ENCODE measurements at regions not wholly inside any gene's neighbourhood (a gene's known extent, or its start where the extent isn't known, plus 50 kb on each side); places are given as distances from the start of the nearest gene placed in this dataset.
A peak's percentile ranks its signal among the peaks of the same experiment; 100 is the strongest.

DNA sequence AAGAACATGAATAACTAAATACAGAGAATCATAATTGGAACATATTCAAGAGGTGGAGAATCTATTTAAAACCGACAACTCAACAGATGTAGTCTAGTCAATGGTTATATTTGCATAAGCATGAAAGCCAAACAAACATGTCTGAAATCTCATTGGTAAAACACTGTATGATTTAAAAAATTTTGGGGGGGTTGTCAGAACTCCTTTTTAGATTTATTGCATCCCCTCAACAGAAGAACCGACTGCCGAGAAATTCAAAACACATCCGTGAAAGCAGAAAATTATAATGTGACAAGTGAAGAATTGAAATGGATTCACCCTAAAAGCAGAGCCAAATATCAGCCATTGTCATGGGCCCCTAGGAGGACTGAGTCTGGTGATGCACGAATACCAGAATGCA, 633.4 kb upstream of the KCNMB2 start:
- TF ChIP-seq, protein P1, sequence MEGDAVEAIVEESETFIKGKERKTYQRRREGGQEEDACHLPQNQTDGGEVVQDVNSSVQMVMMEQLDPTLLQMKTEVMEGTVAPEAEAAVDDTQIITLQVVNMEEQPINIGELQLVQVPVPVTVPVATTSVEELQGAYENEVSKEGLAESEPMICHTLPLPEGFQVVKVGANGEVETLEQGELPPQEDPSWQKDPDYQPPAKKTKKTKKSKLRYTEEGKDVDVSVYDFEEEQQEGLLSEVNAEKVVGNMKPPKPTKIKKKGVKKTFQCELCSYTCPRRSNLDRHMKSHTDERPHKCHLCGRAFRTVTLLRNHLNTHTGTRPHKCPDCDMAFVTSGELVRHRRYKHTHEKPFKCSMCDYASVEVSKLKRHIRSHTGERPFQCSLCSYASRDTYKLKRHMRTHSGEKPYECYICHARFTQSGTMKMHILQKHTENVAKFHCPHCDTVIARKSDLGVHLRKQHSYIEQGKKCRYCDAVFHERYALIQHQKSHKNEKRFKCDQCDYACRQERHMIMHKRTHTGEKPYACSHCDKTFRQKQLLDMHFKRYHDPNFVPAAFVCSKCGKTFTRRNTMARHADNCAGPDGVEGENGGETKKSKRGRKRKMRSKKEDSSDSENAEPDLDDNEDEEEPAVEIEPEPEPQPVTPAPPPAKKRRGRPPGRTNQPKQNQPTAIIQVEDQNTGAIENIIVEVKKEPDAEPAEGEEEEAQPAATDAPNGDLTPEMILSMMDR (IDR thresholded peaks at IDR 0.05) = no peak
- DNase-seq (no peak), ATAC-seq (no peak)
- peaks cover 23% of the 10 kb centered on the region for H3K9me3 ChIP-seq
- H3K27ac ChIP-seq = no peak overlapping the region
- H3K27me3 ChIP-seq (ENCODE audit: insufficient read depth in 3 of 3, low read length in 2 of 3) = no peaks in the 10 kb centered on the region
- H3K4me3 ChIP-seq = no peak overlapping the region
- H3K4me1 ChIP-seq = peaks cover 6% of the 10 kb centered on the region
- no peaks in the 10 kb centered on the region for H3K36me3 ChIP-seq (ENCODE audit: insufficient read depth in 1 of 2, low read depth in 1 of 2)
- intact Hi-C loops (cut with DNase I) = no loop called here
- 59 to 78% (median 59%) methylated on average over 5 of the region's 5 CpGs for WGBS, 3 donors

DNA sequence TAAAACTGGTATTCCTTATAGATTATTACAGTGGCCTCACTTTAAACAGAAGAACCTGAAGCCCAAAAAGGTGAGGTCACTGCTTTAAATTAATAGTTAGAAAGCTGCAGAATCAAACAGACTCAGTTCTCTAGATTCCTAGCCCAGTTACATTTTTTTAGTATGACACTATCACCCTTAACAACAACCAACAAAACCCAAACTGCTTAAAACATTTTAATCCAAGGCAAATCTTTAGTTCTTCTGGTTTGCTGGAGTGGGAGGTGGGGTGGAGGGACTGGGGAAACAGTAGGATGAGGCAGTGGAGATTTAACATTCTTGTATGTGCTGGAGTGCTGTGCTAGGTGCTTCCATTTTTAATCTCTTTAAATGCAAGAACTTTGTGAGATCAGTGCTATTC, 631.6 kb upstream of the KCNMB2 start:
- H3K27ac ChIP-seq = no peak overlapping the region
- no peaks in the 10 kb centered on the region for H3K36me3 ChIP-seq (ENCODE audit: insufficient read depth in 1 of 2, low read depth in 1 of 2)
- H3K9me3 ChIP-seq = peaks cover 13% of the 10 kb centered on the region
- TF ChIP-seq, protein P1 (IDR thresholded peaks at IDR 0.05) = no peak
- H3K27me3 ChIP-seq (ENCODE audit: insufficient read depth in 3 of 3, low read length in 2 of 3) = no peaks in the 10 kb centered on the region
- H3K4me1 ChIP-seq = peaks cover 6% of the 10 kb centered on the region
- no peak for DNase-seq
- no peak for ATAC-seq
- no peak overlapping the region for H3K4me3 ChIP-seq
- intact Hi-C loops (cut with DNase I) = no loop called here

DNA sequence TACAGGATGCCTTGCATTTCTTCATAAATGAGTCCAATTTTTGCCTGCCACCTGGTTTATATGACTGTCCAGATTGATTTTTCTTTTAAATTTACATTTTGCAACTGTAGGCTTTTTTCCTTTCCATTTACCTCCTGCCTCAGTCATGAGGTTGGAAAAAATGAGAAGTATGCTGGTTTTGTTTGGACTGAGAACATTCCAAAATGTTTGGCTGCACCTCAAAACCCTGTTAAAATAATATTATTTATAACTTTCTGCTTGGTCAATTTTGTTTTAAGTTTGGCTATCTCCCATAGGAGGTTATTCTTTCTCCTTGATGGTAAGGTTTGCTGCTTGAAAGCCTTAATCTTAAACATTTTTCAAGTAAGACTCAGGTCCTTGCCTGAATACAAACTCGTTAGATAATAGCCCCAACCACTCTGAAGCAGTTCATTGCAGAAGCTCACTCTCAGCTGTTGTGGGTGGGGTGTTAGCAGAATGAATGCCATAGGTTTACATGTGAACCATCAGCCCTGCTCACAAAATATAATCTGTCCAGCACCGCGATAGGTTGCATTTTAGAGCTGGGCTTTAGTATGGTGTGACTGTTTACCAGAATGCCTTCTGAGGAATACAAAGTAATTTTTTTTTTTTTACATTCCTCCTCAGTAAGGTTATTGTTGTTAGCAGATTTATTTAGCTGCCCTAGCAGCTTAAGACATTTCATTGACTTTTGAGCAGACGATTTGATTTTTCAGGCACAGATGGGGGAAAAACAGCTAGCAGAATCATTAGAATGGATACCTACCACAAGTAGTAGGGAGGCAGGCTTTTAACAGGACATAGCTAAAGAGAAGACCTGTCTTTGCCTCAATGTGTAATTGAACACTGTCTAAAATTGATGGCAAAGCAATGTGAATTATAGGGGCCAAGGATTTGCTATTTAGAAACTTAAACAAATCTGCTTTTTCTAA, 630.8 kb upstream of the KCNMB2 start:
- WGBS, 3 donors = 37 to 52% (median 37%) methylated on average over 4 of the region's 4 CpGs
- no peaks in the 10 kb centered on the region for H3K36me3 ChIP-seq (ENCODE audit: insufficient read depth in 1 of 2, low read depth in 1 of 2)
- H3K4me3 ChIP-seq = no peak overlapping the region
- intact Hi-C loops (cut with DNase I) = no loop called here
- H3K4me1 ChIP-seq = peaks cover 6% of the 10 kb centered on the region
- H3K9me3 ChIP-seq = peaks cover 5% of the 10 kb centered on the region
- no peaks in the 10 kb centered on the region for H3K27me3 ChIP-seq (ENCODE audit: insufficient read depth in 3 of 3, low read length in 2 of 3)
- ATAC-seq (no peak), DNase-seq (no peak)
- peak overlapping the region; percentile 20 for H3K27ac ChIP-seq
- TF ChIP-seq, protein P1 (IDR thresholded peaks at IDR 0.05) = no peak

DNA sequence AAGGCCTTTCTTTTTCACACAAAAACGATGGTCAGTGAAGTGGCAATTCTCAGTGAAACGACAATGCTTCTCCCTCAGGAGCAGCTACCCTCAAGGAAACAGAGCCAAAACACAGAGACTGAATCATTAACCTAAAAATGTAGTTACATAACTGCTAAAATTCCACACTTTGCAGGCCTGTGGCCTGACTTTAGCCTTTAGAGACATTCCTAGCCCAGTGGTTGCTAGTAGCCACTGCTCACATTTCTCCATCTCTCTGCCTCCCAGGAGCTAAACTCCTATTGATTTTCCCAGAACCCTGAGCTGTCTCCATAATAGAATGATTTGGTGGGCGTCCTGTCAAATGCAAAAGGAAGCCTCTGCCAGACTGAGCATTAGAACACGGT, 630.1 kb upstream of the KCNMB2 start:
- no peak for DNase-seq
- intact Hi-C loops (cut with DNase I) = no loop called here
- H3K4me3 ChIP-seq = no peak overlapping the region
- TF ChIP-seq, protein P1 (IDR thresholded peaks at IDR 0.05) = no peak
- peak in 3 of 4 donors; percentile 30 to 42 (median 39) for ATAC-seq
- H3K27me3 ChIP-seq (ENCODE audit: insufficient read depth in 3 of 3, low read length in 2 of 3) = no peaks in the 10 kb centered on the region
- H3K4me1 ChIP-seq = peaks cover 6% of the 10 kb centered on the region
- peaks cover 3% of the 10 kb centered on the region for H3K9me3 ChIP-seq
- H3K27ac ChIP-seq = peak overlapping the region; percentile 20
- no peaks in the 10 kb centered on the region for H3K36me3 ChIP-seq (ENCODE audit: insufficient read depth in 1 of 2, low read depth in 1 of 2)
- 49 to 63% (median 61%) methylated on average over 4 of the region's 4 CpGs for whole genome bisulfite sequencing, 3 donors
